Epidermal melanocyte (primary cell): ENCODE measurements at regions not wholly inside any gene's neighbourhood (a gene's known extent, or its start where the extent isn't known, plus 50 kb on each side); places are given as distances from the start of the nearest gene placed in this dataset.

Experiments used
- DNase-seq: peaks from one replicate; pipeline ENCODE4 v3.0.0; 2011; ENCODE audit warnings: low spot score; ENCODE audit not compliant: insufficient read length

DNA sequence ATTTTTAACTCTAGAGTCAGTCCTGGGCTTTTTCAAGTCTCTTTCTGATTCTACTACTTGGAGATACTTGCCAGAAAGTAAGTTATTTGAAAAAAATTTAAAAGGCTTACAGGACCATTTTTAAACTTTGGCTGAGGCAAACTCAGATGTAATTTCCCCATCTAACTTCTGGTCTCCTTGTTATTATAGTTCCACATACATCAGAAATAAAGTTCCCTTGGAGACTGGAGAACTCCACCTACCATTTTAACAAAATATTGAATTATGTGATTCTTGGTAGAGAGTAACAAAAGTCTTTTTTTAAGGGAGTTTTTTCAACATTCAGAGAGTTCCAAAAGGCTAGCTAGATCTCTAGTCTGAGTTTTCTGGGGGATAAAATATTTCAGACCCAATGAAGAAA lies 56.3 kb upstream of the SNX2 start:
- no peak for DNase-seq

DNA sequence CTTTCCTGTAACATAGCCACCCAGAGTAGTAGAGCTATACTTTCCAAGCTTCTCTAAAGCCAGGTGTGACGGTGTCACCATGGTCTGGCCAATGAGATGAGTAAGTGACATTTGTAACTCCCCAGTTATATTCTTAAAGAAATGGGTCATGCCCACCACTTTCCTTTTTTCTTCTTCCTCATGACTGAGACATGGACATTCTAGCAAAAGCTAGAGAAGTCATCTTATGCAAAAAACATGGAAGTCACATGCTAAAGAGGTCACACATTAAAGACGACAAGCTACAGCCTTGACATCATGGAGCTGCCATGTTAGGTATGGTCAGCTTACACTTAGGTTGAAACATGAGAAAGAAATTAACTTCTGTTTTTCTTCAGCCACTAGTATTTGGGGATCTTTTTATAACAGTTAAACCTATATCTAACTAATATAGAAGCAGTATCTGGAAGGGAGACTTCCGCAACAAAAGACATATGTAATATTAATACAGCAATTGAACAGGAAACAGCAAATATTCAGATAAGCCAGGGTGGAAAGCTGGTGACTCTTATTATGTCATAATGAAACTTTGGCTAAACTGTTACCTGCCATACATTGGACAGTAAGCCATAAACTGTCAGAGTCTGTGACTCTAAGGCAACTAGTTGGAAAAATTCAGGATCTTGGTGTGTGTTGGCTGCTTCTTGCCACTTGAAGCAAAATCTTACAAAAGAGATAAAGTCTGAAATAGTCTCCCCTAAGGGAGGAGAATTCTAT lies 54.7 kb upstream of the SNX2 start:
- no peak for DNase-seq

DNA sequence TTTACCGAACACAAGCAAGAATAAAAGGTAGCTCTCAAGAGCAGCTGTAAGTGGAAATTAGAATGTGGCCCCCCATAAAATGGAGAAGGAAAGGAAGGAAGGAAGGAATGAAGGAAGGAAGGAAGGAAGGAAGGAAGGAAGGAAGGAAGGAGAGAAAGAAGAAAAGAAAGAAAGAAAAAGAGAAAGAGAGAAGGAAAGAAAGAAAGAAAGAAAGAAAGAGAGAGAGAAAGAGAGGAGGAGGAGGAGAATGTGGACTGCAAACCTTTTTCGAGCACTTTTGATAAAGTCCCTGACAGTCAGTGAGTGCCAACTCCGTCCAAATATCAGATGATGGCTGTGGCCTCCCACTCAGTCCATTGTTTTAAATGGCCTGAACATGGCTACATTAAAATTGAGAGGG lies 53.8 kb upstream of the SNX2 start:
- no peak for DNase-seq

DNA sequence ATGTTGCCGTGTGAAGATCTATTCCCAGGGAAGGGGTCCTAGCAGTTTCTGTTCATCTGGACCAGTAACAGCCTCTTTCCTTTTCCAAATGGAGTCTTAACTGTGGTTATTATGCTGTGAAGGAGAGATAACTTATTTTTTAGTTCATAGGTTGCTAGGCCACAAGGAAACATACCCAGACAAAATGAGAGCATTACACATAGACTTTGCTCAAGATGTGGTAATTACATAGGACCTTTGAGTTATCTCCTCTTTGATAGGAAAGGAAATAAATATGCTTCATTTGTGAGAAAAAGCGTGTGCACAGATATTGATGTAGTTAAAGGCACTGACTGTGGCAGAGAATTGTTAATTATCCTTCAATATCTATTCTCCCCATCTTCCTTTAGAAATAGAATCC lies 52.5 kb upstream of the SNX2 start:
- DNase-seq = no peak

DNA sequence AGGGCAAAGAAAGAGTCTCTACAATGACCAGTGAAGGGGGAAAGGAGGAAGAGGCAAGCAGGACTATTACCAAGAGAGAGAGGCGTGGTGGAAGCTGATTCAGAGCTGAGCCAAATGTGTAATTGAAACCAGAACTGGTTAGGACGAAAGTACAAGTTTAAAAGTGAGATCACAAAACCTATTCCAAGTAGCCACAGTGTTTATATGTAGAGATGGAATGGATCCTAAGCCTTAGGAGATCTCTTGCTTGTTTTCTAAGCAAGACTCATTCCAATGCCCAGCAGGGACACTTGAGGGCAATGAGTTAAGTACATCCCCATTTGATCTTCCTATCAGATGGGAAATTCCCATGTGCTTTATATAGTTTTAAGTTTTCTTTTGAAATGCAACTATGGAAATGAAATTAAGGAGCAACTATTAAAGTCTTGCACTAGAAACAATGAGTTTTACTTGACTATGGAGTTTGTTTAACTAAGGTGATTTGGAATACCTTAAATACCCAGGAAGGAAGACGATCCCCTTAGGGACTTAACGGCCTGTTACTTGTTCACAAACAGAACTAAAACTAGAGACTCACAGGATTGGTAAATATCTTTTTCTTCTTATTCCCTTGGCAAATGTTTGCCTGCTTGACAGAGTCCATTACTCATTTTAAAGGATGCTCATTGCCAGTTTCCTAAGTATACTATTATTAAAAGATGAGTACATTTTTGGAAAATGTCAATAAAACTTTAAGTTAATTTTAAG lies 51.1 kb upstream of the SNX2 start:
- DNase-seq = no peak
